ENCODE measurements at regions not wholly inside any gene's neighbourhood (a gene's known extent, or its start where the extent isn't known, plus 50 kb on each side); places are given as distances from the start of the nearest gene placed in this dataset.

DNA sequence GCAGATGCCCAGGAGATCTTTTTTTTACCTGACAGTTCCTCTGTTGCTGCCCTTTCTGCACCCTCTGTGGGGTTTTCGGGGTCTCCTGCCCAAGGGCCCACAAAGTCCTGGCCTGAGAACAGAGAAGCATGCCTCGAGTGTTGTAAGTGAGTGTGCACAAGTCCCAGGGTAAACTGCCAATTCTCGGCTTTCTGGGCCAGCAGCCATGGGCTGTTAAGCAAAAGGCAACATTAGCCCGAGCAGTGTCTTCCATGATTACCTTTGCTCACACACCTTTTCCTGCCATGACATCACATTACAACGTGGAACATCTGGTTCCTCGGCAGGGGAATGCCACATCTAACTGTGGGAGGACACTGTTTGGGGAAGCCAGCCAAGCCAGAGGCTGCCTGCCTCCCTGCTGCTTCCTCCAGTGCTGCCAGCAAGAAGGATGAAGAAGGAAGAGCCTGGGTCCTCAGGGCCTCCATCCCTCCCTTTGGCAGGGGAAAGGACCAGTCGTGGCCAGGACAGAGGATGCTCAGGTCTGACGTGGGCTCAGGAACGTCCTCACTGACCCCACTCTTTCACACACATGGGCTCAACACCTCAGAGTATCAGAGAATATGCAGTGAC, 485.9 kb downstream of the OMA1 start:
- Histone ChIP-seq H3K4me3 (ENCODE audit: insufficient read depth, low read length, poor library complexity, severe bottlenecking) (no peak overlapping the region), H3K4me2 (ENCODE audit: low read depth, low read length, poor library complexity, severe bottlenecking) (no peak overlapping the region), H3K27me3 (ENCODE audit: low read length) (no peaks in the 10 kb centered on the region), H3K36me3 (ENCODE audit: low read length) (no peaks in the 10 kb centered on the region), H3K9me3 (ENCODE audit: insufficient read depth, low read length) (no peaks in the 10 kb centered on the region), H4K20me1 (ENCODE audit: low read depth, low read length) (no peaks in the 10 kb centered on the region), H3F3A (ENCODE audit: insufficient read depth) (no peaks in the 10 kb centered on the region), H3K9me2 (replicated peaks; ENCODE audit: insufficient read depth, low read length) (no peaks in the 10 kb centered on the region), H2AFZ (ENCODE audit: low read depth, low read length, severe bottlenecking) (no peak overlapping the region), H3K79me2 (ENCODE audit: insufficient read depth, low read length) (no peaks in the 10 kb centered on the region), H3K27ac (ENCODE audit: low read depth, low read length) (no peak overlapping the region), H3K9ac (ENCODE audit: low read length) (no peak overlapping the region)
- TF ChIP-seq, protein P1, sequence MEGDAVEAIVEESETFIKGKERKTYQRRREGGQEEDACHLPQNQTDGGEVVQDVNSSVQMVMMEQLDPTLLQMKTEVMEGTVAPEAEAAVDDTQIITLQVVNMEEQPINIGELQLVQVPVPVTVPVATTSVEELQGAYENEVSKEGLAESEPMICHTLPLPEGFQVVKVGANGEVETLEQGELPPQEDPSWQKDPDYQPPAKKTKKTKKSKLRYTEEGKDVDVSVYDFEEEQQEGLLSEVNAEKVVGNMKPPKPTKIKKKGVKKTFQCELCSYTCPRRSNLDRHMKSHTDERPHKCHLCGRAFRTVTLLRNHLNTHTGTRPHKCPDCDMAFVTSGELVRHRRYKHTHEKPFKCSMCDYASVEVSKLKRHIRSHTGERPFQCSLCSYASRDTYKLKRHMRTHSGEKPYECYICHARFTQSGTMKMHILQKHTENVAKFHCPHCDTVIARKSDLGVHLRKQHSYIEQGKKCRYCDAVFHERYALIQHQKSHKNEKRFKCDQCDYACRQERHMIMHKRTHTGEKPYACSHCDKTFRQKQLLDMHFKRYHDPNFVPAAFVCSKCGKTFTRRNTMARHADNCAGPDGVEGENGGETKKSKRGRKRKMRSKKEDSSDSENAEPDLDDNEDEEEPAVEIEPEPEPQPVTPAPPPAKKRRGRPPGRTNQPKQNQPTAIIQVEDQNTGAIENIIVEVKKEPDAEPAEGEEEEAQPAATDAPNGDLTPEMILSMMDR (IDR thresholded peaks at IDR 0.05; ENCODE audit: insufficient read depth, low read length, poor library complexity, severe bottlenecking) = no peak
- TF ChIP-seq EZH2phosphoT487 (conservative IDR thresholded peaks at IDR 0.05; ENCODE audit: low read length) = no peak

GRCh38 chr1:58059789-58060188, 486.7 kb downstream of the OMA1 start:
- H3K4me2 ChIP-seq (ENCODE audit: low read depth, low read length, poor library complexity, severe bottlenecking) = no peak overlapping the region
- TF ChIP-seq, protein P1 (IDR thresholded peaks at IDR 0.05; ENCODE audit: insufficient read depth, low read length, poor library complexity, severe bottlenecking) = no peak
- no peak for TF ChIP-seq EZH2phosphoT487 (conservative IDR thresholded peaks at IDR 0.05; ENCODE audit: low read length)

DNA sequence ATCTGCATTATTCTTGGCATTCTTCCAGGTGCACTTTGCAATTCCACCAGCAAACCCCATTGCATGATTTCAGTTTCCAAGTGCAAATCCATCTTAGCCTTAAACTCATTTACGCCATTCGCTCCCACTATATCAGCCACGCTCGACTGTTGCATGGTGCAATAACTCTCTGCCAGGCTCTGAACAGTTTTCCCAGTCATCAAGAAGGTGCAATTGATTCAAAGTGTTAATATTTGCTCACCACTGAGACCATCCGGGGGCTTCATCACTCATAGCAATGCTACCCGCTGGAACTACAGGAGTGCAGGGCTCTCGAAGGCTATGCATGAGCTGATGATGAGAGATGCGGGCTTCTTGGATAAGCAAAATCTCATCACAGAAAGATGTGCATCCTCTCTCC, 488.2 kb downstream of the OMA1 start:
- Histone ChIP-seq H3K4me3 (ENCODE audit: insufficient read depth, low read length, poor library complexity, severe bottlenecking) (no peak overlapping the region), H3K27ac (ENCODE audit: low read depth, low read length) (no peak overlapping the region), H3K79me2 (ENCODE audit: insufficient read depth, low read length) (no peaks in the 10 kb centered on the region), H4K20me1 (ENCODE audit: low read depth, low read length) (no peaks in the 10 kb centered on the region), H3K9me2 (replicated peaks; ENCODE audit: insufficient read depth, low read length) (no peaks in the 10 kb centered on the region), H2AFZ (ENCODE audit: low read depth, low read length, severe bottlenecking) (no peak overlapping the region), H3F3A (ENCODE audit: insufficient read depth) (no peaks in the 10 kb centered on the region), H3K4me2 (ENCODE audit: low read depth, low read length, poor library complexity, severe bottlenecking) (no peak overlapping the region), H3K9me3 (ENCODE audit: insufficient read depth, low read length) (no peaks in the 10 kb centered on the region), H3K27me3 (ENCODE audit: low read length) (no peaks in the 10 kb centered on the region), H3K36me3 (ENCODE audit: low read length) (no peaks in the 10 kb centered on the region), H3K9ac (ENCODE audit: low read length) (no peak overlapping the region)
- TF ChIP-seq, protein P1 (IDR thresholded peaks at IDR 0.05; ENCODE audit: insufficient read depth, low read length, poor library complexity, severe bottlenecking) = no peak
- no peak for TF ChIP-seq EZH2phosphoT487 (conservative IDR thresholded peaks at IDR 0.05; ENCODE audit: low read length)

More at GRCh38 chr1:58059789-58060188, 486.7 kb downstream of the OMA1 start:
- Histone ChIP-seq H3F3A (ENCODE audit: insufficient read depth) (no peaks in the 10 kb centered on the region), H3K27ac (ENCODE audit: low read depth, low read length) (no peak overlapping the region), H3K36me3 (ENCODE audit: low read length) (no peaks in the 10 kb centered on the region), H2AFZ (ENCODE audit: low read depth, low read length, severe bottlenecking) (no peak overlapping the region), H3K9ac (ENCODE audit: low read length) (no peak overlapping the region), H3K79me2 (ENCODE audit: insufficient read depth, low read length) (no peaks in the 10 kb centered on the region), H3K9me2 (replicated peaks; ENCODE audit: insufficient read depth, low read length) (no peaks in the 10 kb centered on the region), H3K4me3 (ENCODE audit: insufficient read depth, low read length, poor library complexity, severe bottlenecking) (no peak overlapping the region), H4K20me1 (ENCODE audit: low read depth, low read length) (no peaks in the 10 kb centered on the region), H3K9me3 (ENCODE audit: insufficient read depth, low read length) (no peaks in the 10 kb centered on the region), H3K27me3 (ENCODE audit: low read length) (no peaks in the 10 kb centered on the region)
